Natural killer cell treated with Interleukin-12 subunit alpha and Interleukin-12 subunit beta and Interleukin-15 and Interleukin-18, amount 100 ng/mL, for 72 hours (primary cell): ENCODE measurements at regions not wholly inside any gene's neighbourhood (a gene's known extent, or its start where the extent isn't known, plus 50 kb on each side); places are given as distances from the start of the nearest gene placed in this dataset.

Source experiments
- ATAC-seq, 2 donors: fragments of 150-1000 bp; cut with Tn5 transposase in 1 of 2; sonication (Bioruptor Pico), chemical (Tn5 transposase) in 1 of 2; 2 replicates each; pipeline ENCODE4 v1.10.0; 2021
- DNase-seq: peaks from one replicate; pipeline ENCODE4 v3.0.0; 2022; ENCODE audit warnings: low spot score
- H3K27ac Mint-ChIP-seq, 2 donors: 1 replicate in 1 of 2; 2 replicates in 1 of 2; pipeline ENCODE4 v1.8.0; 2022; ENCODE audit warnings: mixed read lengths in 2 of 2, mild to moderate bottlenecking in 1 of 2, moderate library complexity in 1 of 2
- H3K27me3 Mint-ChIP-seq, 2 donors: 1 replicate in 1 of 2; 2 replicates in 1 of 2; pipeline ENCODE4 v1.8.0; 2022; ENCODE audit warnings: mixed read lengths in 2 of 2
- H3K36me3 Mint-ChIP-seq: one replicate; pipeline ENCODE4 v1.8.0; 2022; ENCODE audit warnings: mixed read lengths
- H3K4me1 Mint-ChIP-seq, 2 donors: 1 replicate in 1 of 2; 2 replicates in 1 of 2; pipeline ENCODE4 v1.8.0; 2022; ENCODE audit warnings: low read depth in 2 of 2, mixed read lengths in 2 of 2, mild to moderate bottlenecking in 1 of 2
- H3K4me3 Mint-ChIP-seq: one replicate; pipeline ENCODE4 v1.8.0; 2022; ENCODE audit warnings: mixed read lengths
- H3K9me3 Mint-ChIP-seq: 2 replicates; pipeline ENCODE4 v1.8.0; 2022; ENCODE audit warnings: mixed read lengths

- Mint-ChIP-seq H3K4me1 (no peaks in the 10 kb centered on the region), H3K4me3 (no peak overlapping the region), H3K36me3 (no peaks in the 10 kb centered on the region), H3K27me3 (peaks cover 7 to 18% of the 10 kb centered on the region in 2 donors), H3K9me3 (no peaks in the 10 kb centered on the region), H3K27ac (no peak overlapping the region)
- ATAC-seq (no peak), DNase-seq (no peak)
These were observed 181.2 kb downstream of the NR4A2 start for GRCh38 chr2:156151351-156151750.

- ATAC-seq = no peak
- no peak overlapping the region for H3K4me3 Mint-ChIP-seq
- DNase-seq = no peak
- no peaks in the 10 kb centered on the region for H3K36me3 Mint-ChIP-seq
- H3K9me3 Mint-ChIP-seq = no peaks in the 10 kb centered on the region
- peaks cover 0 to under 1% of the 10 kb centered on the region in 2 donors for H3K27me3 Mint-ChIP-seq
- H3K4me1 Mint-ChIP-seq = no peaks in the 10 kb centered on the region
- H3K27ac Mint-ChIP-seq = no peak overlapping the region
These were observed 184.8 kb downstream of the NR4A2 start for GRCh38 chr2:156147594-156148330.

- DNase-seq (no peak), ATAC-seq (no peak)
- Mint-ChIP-seq H3K4me1 (no peaks in the 10 kb centered on the region), H3K27me3 (no peaks in the 10 kb centered on the region), H3K27ac (no peak overlapping the region), H3K9me3 (no peaks in the 10 kb centered on the region), H3K4me3 (no peak overlapping the region), H3K36me3 (no peaks in the 10 kb centered on the region)
These were observed 186.5 kb downstream of the NR4A2 start for GRCh38 chr2:156145976-156146375.

- Mint-ChIP-seq H3K36me3 (no peaks in the 10 kb centered on the region), H3K9me3 (no peaks in the 10 kb centered on the region), H3K27me3 (no peaks in the 10 kb centered on the region), H3K4me1 (no peaks in the 10 kb centered on the region), H3K27ac (no peak overlapping the region), H3K4me3 (no peak overlapping the region)
- DNase-seq (no peak), ATAC-seq (no peak)
These were observed 187.1 kb downstream of the NR4A2 start for GRCh38 chr2:156145469-156145868.

- Mint-ChIP-seq H3K27ac (no peak overlapping the region), H3K9me3 (no peaks in the 10 kb centered on the region), H3K4me1 (no peaks in the 10 kb centered on the region), H3K4me3 (no peak overlapping the region), H3K36me3 (no peaks in the 10 kb centered on the region), H3K27me3 (peaks cover 0 to 2% of the 10 kb centered on the region in 2 donors)
- DNase-seq = no peak
- no peak for ATAC-seq
These were observed 196.0 kb downstream of the NR4A2 start for GRCh38 chr2:156136566-156136965.

GRCh38 chr2:156134887-156135286, 197.6 kb downstream of the NR4A2 start:
- peaks cover 0 to 2% of the 10 kb centered on the region in 2 donors for H3K27me3 Mint-ChIP-seq
- H3K9me3 Mint-ChIP-seq = no peaks in the 10 kb centered on the region
- H3K4me1 Mint-ChIP-seq = no peaks in the 10 kb centered on the region
- ATAC-seq (no peak), DNase-seq (no peak)
- H3K36me3 Mint-ChIP-seq = no peaks in the 10 kb centered on the region
- no peak overlapping the region for H3K4me3 Mint-ChIP-seq
- H3K27ac Mint-ChIP-seq = no peak overlapping the region

- no peaks in the 10 kb centered on the region for H3K4me1 Mint-ChIP-seq
- no peak overlapping the region for H3K4me3 Mint-ChIP-seq
- H3K27ac Mint-ChIP-seq = no peak overlapping the region
- H3K9me3 Mint-ChIP-seq = no peaks in the 10 kb centered on the region
- peaks cover 0 to 2% of the 10 kb centered on the region in 2 donors for H3K27me3 Mint-ChIP-seq
- DNase-seq = no peak
- ATAC-seq = no peak
- no peaks in the 10 kb centered on the region for H3K36me3 Mint-ChIP-seq
These were observed 199.6 kb downstream of the NR4A2 start for GRCh38 chr2:156132941-156133340.

GRCh38 chr2:156132130-156132529, 200.4 kb downstream of the NR4A2 start:
- no peaks in the 10 kb centered on the region for H3K36me3 Mint-ChIP-seq
- peaks cover 0 to 2% of the 10 kb centered on the region in 2 donors for H3K27me3 Mint-ChIP-seq
- ATAC-seq (no peak), DNase-seq (no peak)
- no peaks in the 10 kb centered on the region for H3K9me3 Mint-ChIP-seq
- H3K4me1 Mint-ChIP-seq = no peaks in the 10 kb centered on the region
- H3K4me3 Mint-ChIP-seq = no peak overlapping the region
- H3K27ac Mint-ChIP-seq = no peak overlapping the region

GRCh38 chr2:156129227-156129626, 203.3 kb downstream of the NR4A2 start:
- Mint-ChIP-seq H3K9me3 (no peaks in the 10 kb centered on the region), H3K36me3 (no peaks in the 10 kb centered on the region), H3K27ac (no peak overlapping the region), H3K4me3 (no peak overlapping the region), H3K4me1 (no peaks in the 10 kb centered on the region), H3K27me3 (peaks cover 0 to 12% of the 10 kb centered on the region in 2 donors)
- no peak for ATAC-seq
- no peak for DNase-seq

- H3K36me3 Mint-ChIP-seq = no peaks in the 10 kb centered on the region
- no peak overlapping the region for H3K4me3 Mint-ChIP-seq
- ATAC-seq (no peak), DNase-seq (no peak)
- no peaks in the 10 kb centered on the region for H3K4me1 Mint-ChIP-seq
- no peaks in the 10 kb centered on the region for H3K9me3 Mint-ChIP-seq
- H3K27ac Mint-ChIP-seq = no peak overlapping the region
- peaks cover 0 to 12% of the 10 kb centered on the region in 2 donors for H3K27me3 Mint-ChIP-seq
These were observed 207.5 kb downstream of the NR4A2 start for GRCh38 chr2:156125018-156125417.

- H3K27ac Mint-ChIP-seq = no peak overlapping the region
- H3K9me3 Mint-ChIP-seq = no peaks in the 10 kb centered on the region
- H3K27me3 Mint-ChIP-seq = peaks cover 0 to 12% of the 10 kb centered on the region in 2 donors
- no peaks in the 10 kb centered on the region for H3K4me1 Mint-ChIP-seq
- ATAC-seq (no peak), DNase-seq (no peak)
- H3K4me3 Mint-ChIP-seq = no peak overlapping the region
- no peaks in the 10 kb centered on the region for H3K36me3 Mint-ChIP-seq
These were observed 208.1 kb downstream of the NR4A2 start for GRCh38 chr2:156124458-156124857.

GRCh38 chr2:156118753-156119416, 213.6 kb downstream of the NR4A2 start:
- H3K36me3 Mint-ChIP-seq = no peaks in the 10 kb centered on the region
- H3K4me1 Mint-ChIP-seq = no peaks in the 10 kb centered on the region
- no peaks in the 10 kb centered on the region for H3K9me3 Mint-ChIP-seq
- no peak overlapping the region for H3K4me3 Mint-ChIP-seq
- no peaks in the 10 kb centered on the region for H3K27me3 Mint-ChIP-seq
- ATAC-seq (no peak), DNase-seq (no peak)
- no peak overlapping the region for H3K27ac Mint-ChIP-seq

GRCh38 chr2:156116113-156116512, 216.4 kb downstream of the NR4A2 start:
- Mint-ChIP-seq H3K4me3 (no peak overlapping the region), H3K27ac (no peak overlapping the region), H3K4me1 (no peaks in the 10 kb centered on the region), H3K27me3 (no peaks in the 10 kb centered on the region), H3K9me3 (no peaks in the 10 kb centered on the region), H3K36me3 (no peaks in the 10 kb centered on the region)
- DNase-seq (no peak), ATAC-seq (no peak)

GRCh38 chr2:156115338-156115737, 217.2 kb downstream of the NR4A2 start:
- no peaks in the 10 kb centered on the region for H3K4me1 Mint-ChIP-seq
- H3K4me3 Mint-ChIP-seq = no peak overlapping the region
- no peaks in the 10 kb centered on the region for H3K27me3 Mint-ChIP-seq
- ATAC-seq = no peak
- no peak overlapping the region for H3K27ac Mint-ChIP-seq
- no peaks in the 10 kb centered on the region for H3K36me3 Mint-ChIP-seq
- H3K9me3 Mint-ChIP-seq = no peaks in the 10 kb centered on the region
- DNase-seq = no peak
